HUDEP-2 (cell line): ENCODE measurements at regions not wholly inside any gene's neighbourhood (a gene's known extent, or its start where the extent isn't known, plus 50 kb on each side); places are given as distances from the start of the nearest gene placed in this dataset.

Source experiments
- DNase-seq, 76 experiments: peaks; one replicate each; lab custom pipeline; 2025; ENCODE audit not compliant: unreplicated experiment in 76 of 76; lab: John Stamatoyannopoulos, UW

GRCh38 chr1:55957276-55957675, 622.1 kb downstream of the PLPP3 start:
- DNase-seq: no peak

DNA sequence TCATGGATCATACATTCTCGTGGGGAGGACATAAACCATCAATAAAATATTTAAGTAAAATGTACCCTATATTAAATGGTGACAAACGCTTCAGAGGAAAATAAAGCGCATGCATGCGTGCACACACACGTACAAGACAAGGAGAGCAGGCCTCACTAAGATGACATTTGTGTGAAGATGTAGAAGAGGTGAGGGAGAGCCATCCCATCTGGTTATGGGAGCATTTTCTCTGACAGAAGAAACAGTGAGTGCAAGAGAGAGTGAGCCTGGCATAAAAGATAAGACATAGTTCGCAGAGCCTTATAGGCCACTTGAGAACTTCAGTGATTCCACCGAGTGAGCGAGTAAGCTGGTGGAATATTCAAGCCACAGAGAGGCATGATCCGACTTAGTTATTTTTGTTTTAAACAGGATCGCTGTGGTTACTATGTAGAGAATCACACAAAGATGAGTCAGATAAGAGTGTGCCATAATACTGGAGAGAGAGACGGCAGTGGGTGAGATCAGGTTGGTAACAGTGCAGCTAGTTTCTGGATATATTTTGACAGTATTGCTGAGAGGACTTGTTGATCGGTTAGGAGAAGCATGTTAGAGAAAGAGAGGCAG, 624.2 kb downstream of the PLPP3 start:
- DNase-seq: no peak

DNA sequence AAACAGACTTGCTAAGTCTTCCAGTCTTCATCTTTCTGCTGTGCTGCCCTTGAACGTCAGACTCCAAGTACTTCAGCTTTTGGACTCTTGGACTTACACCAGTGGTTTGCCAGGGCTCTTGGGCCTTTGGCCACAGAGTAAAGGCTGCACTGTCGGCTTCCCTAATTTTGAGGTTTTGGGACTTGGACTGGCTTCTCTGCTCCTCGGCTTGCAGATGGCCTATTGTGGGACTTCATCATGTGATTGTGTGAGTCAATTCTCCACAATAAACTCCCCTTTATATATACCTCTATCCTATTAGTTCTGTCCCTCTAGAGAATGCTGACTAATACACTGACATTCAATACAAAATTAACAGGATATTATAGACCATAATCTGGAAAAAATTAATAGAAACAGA, 628.1 kb downstream of the PLPP3 start:
- no peak for DNase-seq

DNA sequence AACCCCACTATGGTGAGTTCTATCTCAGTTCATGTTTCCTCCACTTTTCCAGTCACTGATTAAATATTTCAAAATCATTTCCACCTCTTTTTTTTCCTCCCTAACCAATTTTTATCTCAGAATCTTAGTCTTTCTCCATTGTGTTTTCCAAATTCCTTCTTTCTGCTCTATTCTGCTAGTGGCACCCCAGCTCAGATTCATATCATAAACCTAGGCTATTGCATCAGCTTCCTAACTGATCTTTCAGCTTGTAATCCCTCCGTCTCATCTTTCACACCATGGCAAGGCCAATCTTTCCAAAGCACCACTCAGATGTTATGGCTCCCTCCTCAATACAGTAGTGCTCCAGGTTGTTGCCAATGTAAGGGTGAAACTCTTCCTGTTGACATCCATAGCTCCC, 631.9 kb downstream of the PLPP3 start:
- no peak for DNase-seq

DNA sequence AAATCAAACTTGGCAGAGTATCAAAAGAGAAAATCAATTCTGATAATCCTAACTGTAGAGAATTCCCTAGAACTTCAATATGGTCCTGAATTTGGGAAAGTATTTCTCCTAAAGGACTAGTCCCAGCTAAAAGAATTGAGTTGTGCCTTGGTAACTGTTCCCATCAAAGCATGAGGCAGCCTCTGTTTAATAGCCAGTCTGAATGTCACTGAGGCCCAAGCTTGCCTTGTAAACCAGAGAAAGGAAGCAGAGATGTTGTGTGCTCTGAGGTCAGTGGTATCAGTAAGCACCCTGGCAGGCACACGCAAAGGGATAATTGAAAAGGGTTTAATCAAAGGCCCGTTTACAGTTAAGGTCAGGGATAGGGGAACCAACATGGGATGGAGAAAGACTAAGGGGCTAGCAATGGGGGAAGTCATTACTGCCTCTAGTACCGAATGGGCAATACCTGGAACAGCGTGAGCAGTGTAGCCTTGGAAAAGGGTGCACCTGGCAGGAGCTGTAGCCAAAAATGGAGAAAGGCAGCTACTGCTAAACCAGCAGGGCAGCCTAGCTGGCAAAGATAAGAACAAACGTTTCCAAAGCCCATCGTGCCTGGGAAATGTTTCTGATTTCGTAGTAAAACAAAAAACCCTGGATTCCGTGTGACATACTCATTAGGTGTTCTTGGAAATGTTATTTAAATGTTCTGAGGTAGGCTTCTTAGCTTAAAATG, 635.5 kb downstream of the PLPP3 start:
- no peak for DNase-seq

GRCh38 chr1:55943012-55943411, 636.4 kb downstream of the PLPP3 start:
- no peak for DNase-seq

- DNase-seq: no peak
These were observed 639.5 kb downstream of the PLPP3 start for GRCh38 chr1:55939866-55940265.

GRCh38 chr1:55938861-55939260, 640.5 kb downstream of the PLPP3 start:
- DNase-seq: no peak

- DNase-seq: no peak
These were observed 641.0 kb downstream of the PLPP3 start for GRCh38 chr1:55938376-55938850.

DNA sequence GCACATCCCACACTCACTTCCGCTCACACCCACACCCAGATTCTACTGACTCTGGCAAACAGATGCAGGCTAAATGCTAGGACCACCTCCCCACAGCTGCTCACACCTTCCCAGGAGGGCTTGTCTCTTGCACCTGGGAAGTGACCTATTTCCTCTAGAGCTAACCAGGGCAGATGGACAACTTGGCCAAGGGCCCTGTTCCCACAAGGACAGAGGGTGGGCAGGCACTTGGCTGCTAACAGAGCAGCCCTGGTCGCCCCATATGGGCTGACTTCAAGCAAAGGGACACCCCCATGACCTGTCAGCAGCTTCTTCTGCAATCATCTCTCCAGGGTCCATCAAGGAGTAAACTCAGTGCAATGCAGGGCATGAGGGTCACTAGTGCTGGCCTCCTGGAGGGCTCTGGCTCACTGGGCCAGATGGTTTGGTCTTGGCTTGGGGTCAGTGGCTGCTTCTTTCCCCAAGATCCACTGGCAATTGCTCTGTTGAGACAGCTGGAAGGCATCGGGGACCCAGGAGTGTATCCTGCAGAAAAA, 641.5 kb downstream of the PLPP3 start:
- no peak for DNase-seq

DNA sequence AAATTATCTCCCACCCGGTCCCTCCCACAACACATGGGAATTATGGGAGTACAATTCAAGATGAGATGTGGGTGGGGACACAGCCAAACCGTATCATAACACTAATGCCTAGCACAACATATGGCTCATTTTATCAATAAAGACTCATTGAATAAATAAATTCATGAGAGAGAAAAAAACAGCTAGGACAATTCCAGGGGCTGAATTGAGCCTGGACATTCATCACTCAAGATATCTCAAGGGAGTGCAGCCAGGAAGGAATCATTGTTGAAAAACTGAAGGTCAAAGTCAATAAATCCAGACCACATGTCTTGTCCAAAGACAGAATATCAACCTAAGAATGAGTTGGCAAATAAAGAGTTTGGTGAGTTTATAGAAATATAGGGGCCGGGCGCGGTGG, 644.1 kb downstream of the PLPP3 start:
- DNase-seq: no peak

GRCh38 chr1:55932402-55932801, 647.0 kb downstream of the PLPP3 start:
- DNase-seq: no peak

DNA sequence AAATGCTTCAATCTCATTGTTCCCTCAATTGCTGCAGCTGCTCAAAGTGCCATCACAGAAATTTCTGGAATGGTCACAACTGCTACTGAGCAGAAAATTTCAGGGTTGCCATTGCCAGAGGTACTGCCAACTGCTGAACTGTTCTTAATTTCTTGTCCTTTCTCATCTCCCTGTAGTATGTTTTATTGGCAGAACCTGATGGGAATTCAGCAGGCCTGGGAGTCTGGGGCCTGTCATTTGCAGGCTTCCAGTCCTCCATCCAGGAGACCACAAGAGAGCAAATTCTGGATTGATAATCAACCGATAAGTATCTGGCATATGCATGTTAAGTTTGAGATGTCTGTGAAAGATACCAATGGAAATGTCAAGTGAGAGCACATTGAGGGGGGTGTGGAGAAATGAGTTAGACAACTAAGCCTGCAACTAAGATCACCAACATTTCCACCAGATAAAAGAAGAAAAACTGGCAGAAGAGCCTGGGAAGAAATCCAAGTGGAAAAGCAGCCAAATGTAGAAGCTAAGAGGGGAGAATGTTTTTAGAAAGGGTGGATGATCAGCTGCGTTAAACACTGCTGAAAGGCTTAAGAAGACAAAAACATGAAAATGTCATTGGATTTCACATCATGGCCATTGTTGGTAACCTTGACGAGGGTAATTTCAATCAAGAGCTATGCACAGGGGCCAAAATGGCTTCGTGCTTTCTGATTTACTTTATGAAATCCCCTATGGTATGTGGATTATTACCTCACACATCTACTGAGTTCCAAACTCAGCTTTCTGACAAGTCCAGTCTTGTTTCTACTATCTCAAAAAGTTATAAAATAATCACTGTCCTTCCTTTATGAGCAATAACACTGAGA, 648.1 kb downstream of the PLPP3 start:
- no peak for DNase-seq

DNA sequence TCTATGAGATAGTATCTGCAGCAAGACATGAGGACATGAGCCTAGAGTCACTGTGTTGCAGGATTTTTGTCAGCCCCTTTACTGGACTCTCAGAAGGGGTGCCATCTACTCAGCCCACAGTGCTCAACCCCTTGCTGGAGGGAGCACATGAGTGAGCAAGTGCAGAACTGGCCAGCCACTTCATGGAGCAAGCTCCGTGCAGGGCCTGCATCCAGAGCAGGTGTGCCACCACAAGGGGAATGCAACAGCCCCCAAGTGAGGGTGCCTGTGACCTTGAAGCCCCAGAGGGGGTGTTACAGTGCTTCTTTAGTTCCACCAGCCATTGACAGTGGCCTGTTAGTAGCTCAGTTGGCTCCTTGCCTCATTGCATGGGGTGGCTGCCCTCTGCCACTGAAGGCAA, 649.7 kb downstream of the PLPP3 start:
- no peak for DNase-seq

DNA sequence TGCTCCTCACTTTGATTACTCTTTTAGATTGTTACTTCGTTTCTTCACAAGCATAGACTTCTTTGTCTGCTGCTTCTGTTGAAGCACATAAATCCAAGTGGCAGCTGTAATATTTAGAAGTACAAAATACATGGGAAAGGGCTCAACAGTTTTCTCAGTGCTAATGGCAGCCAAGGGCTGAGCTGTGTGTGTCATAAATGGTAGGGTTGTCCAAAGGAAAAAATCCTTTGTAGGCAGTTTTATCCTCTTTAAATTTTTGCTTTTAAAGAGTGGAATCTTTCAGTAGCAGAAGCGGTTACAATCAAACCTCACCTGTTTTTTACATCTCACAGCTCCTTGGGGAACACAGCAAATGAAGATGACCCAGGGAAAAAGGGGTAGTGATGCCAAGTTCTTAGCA, 650.8 kb downstream of the PLPP3 start:
- no peak for DNase-seq

- no peak for DNase-seq
These were observed 651.6 kb downstream of the PLPP3 start for GRCh38 chr1:55927702-55928290.

GRCh38 chr1:55926906-55927471, 652.4 kb downstream of the PLPP3 start:
- DNase-seq: no peak

GRCh38 chr1:55916907-55917306, 662.5 kb downstream of the PLPP3 start:
- no peak for DNase-seq

DNA sequence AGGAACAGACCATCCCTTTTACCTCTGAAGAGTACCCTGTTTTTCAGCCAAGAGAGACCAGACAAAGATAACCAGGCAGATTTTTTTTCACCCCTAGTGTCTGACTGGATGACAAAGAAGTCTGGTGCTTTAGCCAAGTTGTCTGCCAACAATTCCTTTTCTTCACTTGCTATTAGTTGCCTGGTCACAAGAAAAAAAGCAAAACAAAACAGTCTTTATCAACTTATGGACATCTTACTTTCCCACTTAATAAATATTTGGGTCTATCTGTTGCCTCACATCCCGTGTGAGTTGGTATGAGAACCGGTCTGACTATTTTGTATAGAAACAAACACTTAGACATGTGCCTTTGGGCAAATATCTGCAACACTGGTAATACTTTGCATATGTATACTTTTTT, 662.9 kb downstream of the PLPP3 start:
- DNase-seq: no peak

DNA sequence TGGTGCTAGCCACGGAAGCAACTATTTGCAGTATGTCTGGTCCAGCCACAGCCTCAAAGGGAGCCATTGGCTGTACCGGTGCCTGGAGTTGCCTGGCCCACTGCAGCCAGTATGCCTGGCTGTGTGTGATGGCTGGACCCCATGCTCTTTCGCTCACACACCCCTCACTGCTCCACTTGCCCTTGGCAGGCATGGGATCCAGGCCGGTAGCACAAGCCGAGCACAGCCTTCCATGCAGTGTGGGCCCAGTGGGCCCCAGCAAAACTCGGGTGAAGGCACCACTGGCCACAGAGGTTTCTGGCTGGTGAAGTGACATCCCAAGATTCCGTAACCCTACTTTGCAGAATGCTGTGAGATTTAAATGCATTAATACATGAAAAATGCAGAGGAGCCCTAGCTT, 665.8 kb downstream of the PLPP3 start:
- DNase-seq: no peak

DNA sequence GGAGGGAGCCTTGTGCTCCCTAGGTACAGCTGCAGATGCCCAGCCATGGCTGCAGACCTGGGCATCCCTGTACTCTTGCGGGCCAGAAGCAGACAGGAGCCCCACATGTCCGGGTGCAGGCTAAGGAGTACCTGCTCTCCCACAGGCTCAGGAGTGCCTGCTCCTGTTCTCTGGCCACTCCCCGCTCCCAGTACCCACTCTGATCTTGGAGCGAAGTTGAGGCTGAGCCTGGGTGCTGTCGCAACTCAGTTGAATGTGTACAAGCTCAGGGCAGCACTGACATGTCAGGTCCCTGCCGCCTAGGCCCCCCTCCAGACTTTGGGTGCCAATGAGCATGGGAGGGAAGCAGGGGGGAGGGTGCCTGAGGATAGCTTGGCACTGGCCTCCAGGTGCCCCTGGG, 666.9 kb downstream of the PLPP3 start:
- DNase-seq: no peak
